DOHH2 (cell line): ENCODE measurements at regions not wholly inside any gene's neighbourhood (a gene's known extent, or its start where the extent isn't known, plus 50 kb on each side); places are given as distances from the start of the nearest gene placed in this dataset.
"Not testable (repeated sequence)": the region's sequence is repeated elsewhere in the genome, so short reads cannot be mapped to it uniquely, and the experiment has no call there.

Experiments used
- H3F3A ChIP-seq: fragments of 200-600 bp; sonication (generic), shearing (Covaris generic); 2 replicates; pipeline ENCODE4 v1.6.0; 2016; ENCODE audit warnings: antibody characterized with exemption, mild to moderate bottlenecking; ENCODE audit not compliant: control insufficient read depth, insufficient read depth
- H3K27ac ChIP-seq: fragments of 200-600 bp; sonication (generic); 2 replicates; pipeline ENCODE4 v1.5.1; 2014; ENCODE audit warnings: low read depth, mild to moderate bottlenecking, low read length, moderate library complexity
- H3K27me3 ChIP-seq: fragments of 200-600 bp; sonication (generic); 2 replicates; pipeline ENCODE4 v1.6.1; 2014; ENCODE audit warnings: mild to moderate bottlenecking, low read length, mixed read lengths; ENCODE audit not compliant: control insufficient read depth
- H3K36me3 ChIP-seq: fragments of 200-600 bp; sonication (generic); 2 replicates; pipeline ENCODE4 v1.6.1; 2014; ENCODE audit warnings: mild to moderate bottlenecking, low read length, moderate library complexity, mixed read lengths; ENCODE audit not compliant: control insufficient read depth
- H3K4me1 ChIP-seq: fragments of 200-600 bp; sonication (generic); 2 replicates; pipeline ENCODE4 v1.6.1; 2014; ENCODE audit warnings: mild to moderate bottlenecking, low read length, mixed read lengths; ENCODE audit not compliant: control insufficient read depth
- H3K4me2 ChIP-seq: fragments of 200-600 bp; sonication (generic); 2 replicates; pipeline ENCODE4 v1.6.0; 2014; ENCODE audit warnings: mild to moderate bottlenecking, low read length, moderate library complexity
- H3K4me3 ChIP-seq: fragments of 200-600 bp; sonication (generic); 2 replicates; pipeline ENCODE4 v1.5.1; 2014; ENCODE audit warnings: mild to moderate bottlenecking, low read length, mixed read lengths
- H3K79me2 ChIP-seq: fragments of 200-600 bp; sonication (generic); 2 replicates; pipeline ENCODE4 v1.6.1; 2014; ENCODE audit warnings: mild to moderate bottlenecking, low read length, mixed read lengths; ENCODE audit not compliant: control insufficient read depth
- H3K9me2 ChIP-seq: fragments of 200-600 bp; sonication (generic); replicated peaks from 2 replicates; pipeline ENCODE4 v1.6.1; 2014; ENCODE audit warnings: mild to moderate bottlenecking, low read length, mixed read lengths; ENCODE audit not compliant: control insufficient read depth
- H3K9me3 ChIP-seq: fragments of 200-600 bp; sonication (generic); 2 replicates; pipeline ENCODE4 v1.6.1; 2014; ENCODE audit warnings: antibody characterized with exemption, low read length, mixed read lengths; ENCODE audit not compliant: control insufficient read depth, insufficient read depth
- H4K20me1 ChIP-seq: fragments of 200-600 bp; sonication (generic); 2 replicates; pipeline ENCODE4 v1.6.0; 2014; ENCODE audit warnings: low read depth, mild to moderate bottlenecking, antibody characterized with exemption, low read length, moderate library complexity; ENCODE audit not compliant: control insufficient read depth, insufficient read depth
- CTCF ChIP-seq: fragments of 200-600 bp; sonication (generic); IDR thresholded peaks from one replicate; pipeline ENCODE4 v1.5.1; 2014; ENCODE audit warnings: antibody characterized with exemption, mild to moderate bottlenecking, low read depth, low read length; ENCODE audit not compliant: poor library complexity, severe bottlenecking
- EZH2phosphoT487 ChIP-seq: fragments of 200-600 bp; sonication (generic); IDR thresholded peaks from 2 replicates; pipeline ENCODE4 v1.6.1; 2017; ENCODE audit warnings: borderline replicate concordance, mild to moderate bottlenecking, antibody characterized with exemption, low read length, moderate library complexity, mixed read lengths

- no peaks in the 10 kb centered on the region for H3K27me3 ChIP-seq
- H3K4me2 ChIP-seq, result no peak overlapping the region
- H3K9me2 ChIP-seq, result no peaks in the 10 kb centered on the region
- H3K9me3 ChIP-seq, result peaks cover 3% of the 10 kb centered on the region; the same call in 1 of the 2 replicates
- H3K4me3 ChIP-seq, result no peak overlapping the region
- H3K79me2 ChIP-seq, result no peaks in the 10 kb centered on the region
- no peaks in the 10 kb centered on the region for H3K4me1 ChIP-seq
- no peak overlapping the region for H3K27ac ChIP-seq
- H4K20me1 ChIP-seq, result no peaks in the 10 kb centered on the region
- no peaks in the 10 kb centered on the region for H3K36me3 ChIP-seq
- no peaks in the 10 kb centered on the region for H3F3A ChIP-seq
- no peak for TF ChIP-seq CTCF
- TF ChIP-seq EZH2phosphoT487, result no peak
Observed at GRCh38 chr12:42725809-42726208, 136.3 kb upstream of the PRICKLE1 start.

GRCh38 chr12:42716491-42716891 is 126.9 kb upstream of the PRICKLE1 start:
- H3K4me1 ChIP-seq, result no peaks in the 10 kb centered on the region
- H3K4me2 ChIP-seq, result no peak overlapping the region
- H3F3A ChIP-seq, result no peaks in the 10 kb centered on the region
- no peaks in the 10 kb centered on the region for H3K9me2 ChIP-seq
- H3K36me3 ChIP-seq, result no peaks in the 10 kb centered on the region
- H3K79me2 ChIP-seq, result no peaks in the 10 kb centered on the region
- H4K20me1 ChIP-seq, result no peaks in the 10 kb centered on the region
- H3K27me3 ChIP-seq, result no peaks in the 10 kb centered on the region
- no peak overlapping the region for H3K27ac ChIP-seq
- H3K9me3 ChIP-seq, result no peaks in the 10 kb centered on the region
- H3K4me3 ChIP-seq, result no peak overlapping the region
- TF ChIP-seq EZH2phosphoT487 (no peak), CTCF (no peak)

DNA sequence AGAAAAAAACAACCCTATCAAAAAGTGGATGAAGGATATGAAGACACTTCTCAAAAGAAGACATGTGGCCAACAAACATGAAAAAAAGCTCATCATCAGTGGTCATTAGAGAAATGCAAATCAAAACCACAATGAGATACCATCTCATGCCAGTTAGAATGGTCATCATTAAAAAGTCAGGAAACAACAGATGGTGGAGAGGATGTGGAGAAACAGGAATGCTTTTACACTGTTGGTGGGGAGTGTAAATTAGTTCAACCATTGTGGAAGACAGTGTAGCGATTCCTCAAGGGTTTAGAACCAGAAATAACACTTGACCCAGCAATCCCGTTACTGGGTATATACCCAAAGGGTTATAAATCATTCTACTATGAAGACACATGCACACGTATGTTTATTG is 124.0 kb upstream of the PRICKLE1 start:
- not testable (repeated sequence) for H3K4me3 ChIP-seq

DNA sequence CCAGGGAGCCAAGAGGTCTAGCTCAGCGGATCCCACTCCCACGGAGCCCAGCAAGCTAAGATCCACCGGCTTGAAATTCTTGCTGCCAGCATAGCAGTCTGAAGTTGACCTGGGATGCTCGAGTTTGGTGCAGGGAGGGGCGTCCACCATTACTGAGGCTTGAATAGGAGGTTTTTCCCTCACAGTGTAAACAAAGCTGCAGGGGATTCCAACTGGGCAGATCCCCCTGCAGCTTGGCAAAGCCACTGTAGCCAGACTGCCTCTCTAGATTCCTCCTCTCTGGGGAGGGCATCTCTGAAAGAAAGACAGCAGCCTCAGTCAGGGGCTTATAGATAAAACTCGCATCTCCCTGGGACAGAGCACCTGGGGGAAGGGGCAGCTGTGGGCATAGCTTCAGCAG is 118.8 kb upstream of the PRICKLE1 start:
- H3K4me3 ChIP-seq, H3K4me2 ChIP-seq, H4K20me1 ChIP-seq, H3K27me3 ChIP-seq, H3K9me3 ChIP-seq, H3K4me1 ChIP-seq, H3K9me2 ChIP-seq, H3F3A ChIP-seq, H3K79me2 ChIP-seq, H3K36me3 ChIP-seq, H3K27ac ChIP-seq: not testable (repeated sequence)

More for the DNA sequence above, 124.0 kb upstream of the PRICKLE1 start:
- H3K27me3 ChIP-seq, H3K36me3 ChIP-seq, H3K4me2 ChIP-seq, H3K27ac ChIP-seq, H4K20me1 ChIP-seq, H3K9me3 ChIP-seq, H3K79me2 ChIP-seq, H3K4me1 ChIP-seq, H3F3A ChIP-seq, H3K9me2 ChIP-seq: not testable (repeated sequence)
